Trophoblast cell (in vitro differentiated cells and primary cell): ENCODE measurements at regions not wholly inside any gene's neighbourhood (a gene's known extent, or its start where the extent isn't known, plus 50 kb on each side); places are given as distances from the start of the nearest gene placed in this dataset.

Experiments
- DNase-seq, 2 donors: peaks; one replicate each; pipeline ENCODE4 v3.0.0-alpha.2; 2016
- H2AFZ ChIP-seq: 2 replicates; pipeline ENCODE4 v1.6.1; 2013; ENCODE audit warnings: low read length, moderate library complexity, mild to moderate bottlenecking; ENCODE audit not compliant: insufficient read depth, poor library complexity
- H2AK5ac ChIP-seq: 2 replicates; pipeline ENCODE4 v1.6.1; 2013; ENCODE audit warnings: mild to moderate bottlenecking, low read length
- H2BK120ac ChIP-seq: 2 replicates; pipeline ENCODE4 v1.6.1; 2013; ENCODE audit warnings: low read length, mild to moderate bottlenecking, moderate library complexity; ENCODE audit not compliant: insufficient read depth, poor library complexity
- H2BK12ac ChIP-seq: 2 replicates; pipeline ENCODE4 v1.6.1; 2013; ENCODE audit warnings: mild to moderate bottlenecking, low read length, moderate library complexity
- H2BK5ac ChIP-seq: 2 replicates; pipeline ENCODE4 v1.6.1; 2013; ENCODE audit warnings: low read length, low read depth, moderate library complexity, mild to moderate bottlenecking; ENCODE audit not compliant: poor library complexity
- H3K14ac ChIP-seq: 2 replicates; pipeline ENCODE4 v1.6.1; 2013; ENCODE audit warnings: mild to moderate bottlenecking, low read length
- H3K18ac ChIP-seq: 2 replicates; pipeline ENCODE4 v1.6.1; 2013; ENCODE audit warnings: mild to moderate bottlenecking, low read length
- H3K23ac ChIP-seq: 2 replicates; pipeline ENCODE4 v1.6.1; 2013; ENCODE audit warnings: low read length
- H3K27ac ChIP-seq: 2 replicates; pipeline ENCODE4 v1.5.1; 2013; ENCODE audit warnings: low read depth, mild to moderate bottlenecking, inconsistent platforms, low read length, moderate library complexity
- H3K27me3 ChIP-seq: 2 replicates; pipeline ENCODE4 v1.6.1; 2013; ENCODE audit warnings: inconsistent platforms, mild to moderate bottlenecking, low read length, moderate library complexity; ENCODE audit not compliant: insufficient read depth
- H3K36me3 ChIP-seq, 2 experiments: 1 replicate in 1 of 2; 2 replicates in 1 of 2; pipeline ENCODE4 v1.6.1; 2013; ENCODE audit warnings: low read length in 2 of 2, mild to moderate bottlenecking in 2 of 2, moderate library complexity in 1 of 2; ENCODE audit not compliant: insufficient read depth in 2 of 2, control insufficient read depth in 1 of 2
- H3K4ac ChIP-seq: 2 replicates; pipeline ENCODE4 v1.6.1; 2013; ENCODE audit warnings: low read depth, mild to moderate bottlenecking, low read length, moderate library complexity
- H3K4me1 ChIP-seq, 2 experiments: 1 replicate in 1 of 2; 2 replicates in 1 of 2; pipeline ENCODE4 v1.6.1; 2013; ENCODE audit warnings: low read length in 2 of 2, mild to moderate bottlenecking in 2 of 2, moderate library complexity in 1 of 2; ENCODE audit not compliant: insufficient read depth in 2 of 2, control insufficient read depth in 1 of 2
- H3K4me2 ChIP-seq: 2 replicates; pipeline ENCODE4 v1.6.1; 2013; ENCODE audit warnings: inconsistent platforms, mild to moderate bottlenecking, low read length, moderate library complexity
- H3K4me3 ChIP-seq: 2 replicates; pipeline ENCODE4 v1.5.1; 2013; ENCODE audit warnings: mild to moderate bottlenecking, low read depth, low read length, inconsistent platforms
- H3K79me1 ChIP-seq: one replicate; pipeline ENCODE4 v1.6.1; 2013; ENCODE audit warnings: low read length
- H3K79me2 ChIP-seq: 2 replicates; pipeline ENCODE4 v1.6.1; 2013; ENCODE audit warnings: low read length, mild to moderate bottlenecking; ENCODE audit not compliant: control insufficient read depth, insufficient read depth, poor library complexity
- H3K9ac ChIP-seq: 2 replicates; pipeline ENCODE4 v1.6.1; 2013; ENCODE audit warnings: mild to moderate bottlenecking, low read length
- H3K9me3 ChIP-seq: 2 replicates; pipeline ENCODE4 v1.6.1; 2013; ENCODE audit warnings: low read depth, mild to moderate bottlenecking, control low read depth, inconsistent platforms, low read length; ENCODE audit not compliant: insufficient read depth
- H4K12ac ChIP-seq: 2 replicates; pipeline ENCODE4 v1.6.1; 2013; ENCODE audit warnings: low read depth, mild to moderate bottlenecking, low read length, moderate library complexity
- H4K8ac ChIP-seq: 2 replicates; pipeline ENCODE4 v1.6.1; 2013; ENCODE audit warnings: low read depth, mild to moderate bottlenecking, low read length, moderate library complexity
- H4K91ac ChIP-seq: one replicate; pipeline ENCODE4 v1.6.1; 2013; ENCODE audit warnings: low read depth, mild to moderate bottlenecking, low read length, moderate library complexity
- WGBS: extraction: QIAGEN DNeasy Blood & Tissue Kit; methylation state at CpG from one replicate; pipeline ENCODE4 v1.1.7; 2013; ENCODE audit warnings: missing lambda C conversion rate; ENCODE audit not compliant: insufficient read length, insufficient coverage; ENCODE audit errors: extremely low coverage; 5-methylcytosine and 5-hydroxymethylcytosine counted together

DNA sequence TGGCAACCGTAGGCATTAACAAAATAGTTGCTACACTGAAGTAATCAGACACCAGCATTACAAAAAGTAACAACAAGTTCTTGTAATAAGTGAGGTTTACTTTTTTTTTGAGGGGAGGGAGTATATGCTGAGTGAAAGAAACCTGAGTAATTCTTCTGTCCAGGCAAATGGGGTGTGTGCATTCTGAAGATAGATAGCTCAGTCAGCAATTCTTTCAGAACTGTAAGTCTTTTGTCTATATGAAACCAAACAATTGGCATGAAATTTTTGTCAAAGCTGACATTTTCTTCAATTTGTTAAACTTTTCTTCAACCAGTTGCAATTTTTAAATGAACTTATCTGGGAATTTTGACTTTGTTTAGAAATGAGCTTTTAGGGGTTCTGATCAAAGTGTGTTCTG lies 208.1 kb upstream of the THSD7B start:
- Histone ChIP-seq H3K14ac (no peak overlapping the region), H3K9ac (no peak overlapping the region), H3K27me3 (no peaks in the 10 kb centered on the region), H3K9me3 (no peaks in the 10 kb centered on the region), H3K27ac (no peak overlapping the region), H3K4me1 (no peaks in the 10 kb centered on the region), H3K79me2 (no peaks in the 10 kb centered on the region), H3K4me3 (no peak overlapping the region), H3K36me3 (no peaks in the 10 kb centered on the region), H4K91ac (no peak overlapping the region), H2BK12ac (no peak overlapping the region), H3K18ac (no peak overlapping the region), H4K8ac (no peak overlapping the region), H2AK5ac (no peak overlapping the region), H2BK120ac (no peak overlapping the region), H3K4ac (no peak overlapping the region), H3K79me1 (no peaks in the 10 kb centered on the region), H3K4me2 (no peak overlapping the region), H4K12ac (no peak overlapping the region), H3K23ac (no peak overlapping the region), H2BK5ac (no peak overlapping the region), H2AFZ (no peak overlapping the region)
- DNase-seq, result no peak
- WGBS, result no CpG with 5 or more reads among the region's 1 CpG

DNA sequence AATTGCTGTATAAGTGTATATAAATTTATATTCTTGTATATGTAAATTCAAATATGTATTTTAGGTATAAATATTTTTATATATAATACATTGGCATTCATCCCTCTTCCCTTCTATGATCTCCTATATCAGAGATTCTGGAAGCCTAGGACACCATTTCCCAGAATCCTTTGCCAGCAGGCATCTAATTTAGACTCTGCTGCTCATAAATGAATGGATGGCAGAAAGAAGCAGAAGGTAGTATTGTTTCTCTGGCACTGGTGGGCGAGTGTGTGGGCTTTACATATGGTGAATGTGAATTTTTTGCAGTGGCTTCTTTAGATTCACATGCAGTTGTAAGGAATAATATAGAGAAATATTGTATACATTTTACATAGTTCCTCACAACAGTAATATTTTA lies 215.2 kb upstream of the THSD7B start:
- no peaks in the 10 kb centered on the region for H3K79me2 ChIP-seq
- H3K36me3 ChIP-seq, result no peaks in the 10 kb centered on the region
- H2BK120ac ChIP-seq, result no peak overlapping the region
- H3K14ac ChIP-seq, result no peak overlapping the region
- H3K4me2 ChIP-seq, result no peak overlapping the region
- no peak overlapping the region for H3K27ac ChIP-seq
- no peak overlapping the region for H3K4ac ChIP-seq
- no peak overlapping the region for H3K18ac ChIP-seq
- H3K27me3 ChIP-seq, result no peaks in the 10 kb centered on the region
- H3K23ac ChIP-seq, result no peak overlapping the region
- H2AFZ ChIP-seq, result no peak overlapping the region
- no peak overlapping the region for H4K12ac ChIP-seq
- H4K91ac ChIP-seq, result no peak overlapping the region
- no peak overlapping the region for H2BK12ac ChIP-seq
- H3K9me3 ChIP-seq, result no peaks in the 10 kb centered on the region
- no peak overlapping the region for H3K9ac ChIP-seq
- H3K79me1 ChIP-seq, result no peaks in the 10 kb centered on the region
- DNase-seq, result no peak
- no peak overlapping the region for H2AK5ac ChIP-seq
- no peak overlapping the region for H4K8ac ChIP-seq
- no peaks in the 10 kb centered on the region for H3K4me1 ChIP-seq
- WGBS, result no CpG with 5 or more reads among the region's 1 CpG
- H2BK5ac ChIP-seq, result no peak overlapping the region
- H3K4me3 ChIP-seq, result no peak overlapping the region

DNA sequence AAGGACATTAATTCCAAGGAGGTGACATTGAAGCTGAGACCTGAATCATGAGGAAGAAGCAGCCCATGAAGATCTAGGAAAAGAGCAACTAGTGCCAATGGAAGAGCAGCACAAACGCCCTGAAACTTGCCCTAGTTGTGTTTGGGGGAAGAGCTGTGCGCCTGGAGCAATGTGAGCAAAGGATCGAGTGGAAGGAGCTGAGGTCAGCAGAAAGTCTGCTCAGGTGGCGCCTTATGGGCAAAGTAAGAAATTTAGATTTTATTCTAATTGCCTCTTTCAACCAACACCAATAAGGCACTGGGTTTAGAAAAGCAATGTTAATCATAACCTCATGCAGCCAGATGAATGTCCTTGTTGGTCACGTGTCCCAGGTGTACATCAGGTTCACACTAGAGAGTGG lies 226.0 kb upstream of the THSD7B start:
- H3K4me3 ChIP-seq, result no peak overlapping the region
- no peak overlapping the region for H2BK120ac ChIP-seq
- no peak overlapping the region for H3K14ac ChIP-seq
- no peak overlapping the region for H2BK12ac ChIP-seq
- no peaks in the 10 kb centered on the region for H3K79me1 ChIP-seq
- no peak overlapping the region for H3K4me2 ChIP-seq
- H2AK5ac ChIP-seq, result no peak overlapping the region
- no peaks in the 10 kb centered on the region for H3K36me3 ChIP-seq
- H4K91ac ChIP-seq, result no peak overlapping the region
- H3K4me1 ChIP-seq, result peaks cover 0 to 2% of the 10 kb centered on the region in 2 experiments
- no peak overlapping the region for H3K9ac ChIP-seq
- no peak overlapping the region for H2BK5ac ChIP-seq
- no peak overlapping the region for H3K4ac ChIP-seq
- no peak overlapping the region for H3K23ac ChIP-seq
- no peaks in the 10 kb centered on the region for H3K79me2 ChIP-seq
- H2AFZ ChIP-seq, result no peak overlapping the region
- H4K12ac ChIP-seq, result no peak overlapping the region
- H3K18ac ChIP-seq, result no peak overlapping the region
- no peak overlapping the region for H4K8ac ChIP-seq
- no peak for DNase-seq
- H3K9me3 ChIP-seq, result peaks cover 5% of the 10 kb centered on the region
- no CpG with 5 or more reads among the region's 5 CpGs for WGBS
- H3K27ac ChIP-seq, result no peak overlapping the region
- no peaks in the 10 kb centered on the region for H3K27me3 ChIP-seq

DNA sequence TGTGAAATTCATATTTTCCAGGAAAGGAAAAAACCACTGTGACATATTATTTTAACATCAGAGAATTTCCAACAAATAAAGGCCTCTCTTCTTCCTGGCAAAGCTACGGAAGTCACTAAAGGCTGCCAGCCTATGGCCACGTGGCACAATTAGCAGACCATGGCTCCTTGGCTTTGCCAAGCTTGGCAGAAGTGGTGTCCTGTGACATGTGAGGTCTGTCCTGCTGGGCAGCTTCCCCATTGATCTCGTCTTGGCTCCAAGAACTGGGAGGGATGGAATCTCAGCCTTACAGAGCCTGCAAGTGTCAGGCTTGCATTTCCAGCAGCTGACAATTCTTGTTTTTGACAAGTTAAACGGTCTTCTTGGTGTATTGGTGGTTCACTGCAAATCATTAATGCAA lies 226.9 kb upstream of the THSD7B start:
- no peaks in the 10 kb centered on the region for H3K79me2 ChIP-seq
- H4K12ac ChIP-seq, result no peak overlapping the region
- no peak overlapping the region for H3K4me2 ChIP-seq
- H3K4me3 ChIP-seq, result no peak overlapping the region
- H3K9ac ChIP-seq, result no peak overlapping the region
- H3K79me1 ChIP-seq, result no peaks in the 10 kb centered on the region
- H3K9me3 ChIP-seq, result peaks cover 5% of the 10 kb centered on the region
- no peaks in the 10 kb centered on the region for H3K27me3 ChIP-seq
- H3K18ac ChIP-seq, result no peak overlapping the region
- no peak overlapping the region for H2BK5ac ChIP-seq
- WGBS, result no CpG with 5 or more reads among the region's 4 CpGs
- H3K4me1 ChIP-seq, result no peaks in the 10 kb centered on the region
- H3K36me3 ChIP-seq, result no peaks in the 10 kb centered on the region
- no peak overlapping the region for H2BK120ac ChIP-seq
- no peak overlapping the region for H3K23ac ChIP-seq
- no peak overlapping the region for H3K14ac ChIP-seq
- no peak overlapping the region for H4K91ac ChIP-seq
- no peak overlapping the region for H2BK12ac ChIP-seq
- no peak overlapping the region for H3K4ac ChIP-seq
- DNase-seq, result no peak
- no peak overlapping the region for H2AK5ac ChIP-seq
- H3K27ac ChIP-seq, result no peak overlapping the region
- no peak overlapping the region for H4K8ac ChIP-seq
- H2AFZ ChIP-seq, result no peak overlapping the region
